ENCODE measurements at regions not wholly inside any gene's neighbourhood (a gene's known extent, or its start where the extent isn't known, plus 50 kb on each side); places are given as distances from the start of the nearest gene placed in this dataset.

- TF ChIP-seq CEBPB (IDR thresholded peaks at IDR 0.05; ENCODE audit: low read depth, low read length) = no peak
- TF ChIP-seq NRF1 (IDR thresholded peaks at IDR 0.05; ENCODE audit: low read depth, low read length) = no peak
- TF ChIP-seq PHF8 (conservative IDR thresholded peaks at IDR 0.05; ENCODE audit: low read depth, low read length) = no peak
- no peak for TF ChIP-seq HDAC2 (IDR thresholded peaks at IDR 0.05; ENCODE audit: borderline replicate concordance in 1 of 2, low read depth in 2 of 2, low read length in 2 of 2)
- no peak for TF ChIP-seq ASH2L (IDR thresholded peaks at IDR 0.05; ENCODE audit: low read length)
- no peak for TF ChIP-seq SRF (IDR thresholded peaks at IDR 0.05; ENCODE audit: low read depth, low read length)
- no peak for TF ChIP-seq TAF1 (IDR thresholded peaks at IDR 0.05; ENCODE audit: low read depth, low read length)
- TF ChIP-seq TBP (IDR thresholded peaks at IDR 0.05; ENCODE audit: low read depth, low read length) = no peak
- TF ChIP-seq, protein P1, sequence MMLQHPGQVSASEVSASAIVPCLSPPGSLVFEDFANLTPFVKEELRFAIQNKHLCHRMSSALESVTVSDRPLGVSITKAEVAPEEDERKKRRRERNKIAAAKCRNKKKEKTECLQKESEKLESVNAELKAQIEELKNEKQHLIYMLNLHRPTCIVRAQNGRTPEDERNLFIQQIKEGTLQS (IDR thresholded peaks at IDR 0.05; ENCODE audit: insufficient read depth, low read depth, low read length) = no peak
- no peak for TF ChIP-seq SUZ12 (IDR thresholded peaks at IDR 0.05; ENCODE audit: low read length)
- no peak for TF ChIP-seq TEAD4 (IDR thresholded peaks at IDR 0.05; ENCODE audit: low read depth, low read length)
- TF ChIP-seq, protein P2, sequence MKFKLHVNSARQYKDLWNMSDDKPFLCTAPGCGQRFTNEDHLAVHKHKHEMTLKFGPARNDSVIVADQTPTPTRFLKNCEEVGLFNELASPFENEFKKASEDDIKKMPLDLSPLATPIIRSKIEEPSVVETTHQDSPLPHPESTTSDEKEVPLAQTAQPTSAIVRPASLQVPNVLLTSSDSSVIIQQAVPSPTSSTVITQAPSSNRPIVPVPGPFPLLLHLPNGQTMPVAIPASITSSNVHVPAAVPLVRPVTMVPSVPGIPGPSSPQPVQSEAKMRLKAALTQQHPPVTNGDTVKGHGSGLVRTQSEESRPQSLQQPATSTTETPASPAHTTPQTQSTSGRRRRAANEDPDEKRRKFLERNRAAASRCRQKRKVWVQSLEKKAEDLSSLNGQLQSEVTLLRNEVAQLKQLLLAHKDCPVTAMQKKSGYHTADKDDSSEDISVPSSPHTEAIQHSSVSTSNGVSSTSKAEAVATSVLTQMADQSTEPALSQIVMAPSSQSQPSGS (IDR thresholded peaks at IDR 0.05; ENCODE audit: low read length) = no peak
- TF ChIP-seq CREB1 (IDR thresholded peaks at IDR 0.05) = no peak
- no peak for TF ChIP-seq KDM5A (IDR thresholded peaks at IDR 0.05; ENCODE audit: low read length)
Measured at GRCh38 chr4:122674371-122674770, 53.5 kb upstream of the IL21 start (continued).

Data from H1 (cell line).